ENCODE measurements at regions not wholly inside any gene's neighbourhood (a gene's known extent, or its start where the extent isn't known, plus 50 kb on each side); places are given as distances from the start of the nearest gene placed in this dataset.

DNA sequence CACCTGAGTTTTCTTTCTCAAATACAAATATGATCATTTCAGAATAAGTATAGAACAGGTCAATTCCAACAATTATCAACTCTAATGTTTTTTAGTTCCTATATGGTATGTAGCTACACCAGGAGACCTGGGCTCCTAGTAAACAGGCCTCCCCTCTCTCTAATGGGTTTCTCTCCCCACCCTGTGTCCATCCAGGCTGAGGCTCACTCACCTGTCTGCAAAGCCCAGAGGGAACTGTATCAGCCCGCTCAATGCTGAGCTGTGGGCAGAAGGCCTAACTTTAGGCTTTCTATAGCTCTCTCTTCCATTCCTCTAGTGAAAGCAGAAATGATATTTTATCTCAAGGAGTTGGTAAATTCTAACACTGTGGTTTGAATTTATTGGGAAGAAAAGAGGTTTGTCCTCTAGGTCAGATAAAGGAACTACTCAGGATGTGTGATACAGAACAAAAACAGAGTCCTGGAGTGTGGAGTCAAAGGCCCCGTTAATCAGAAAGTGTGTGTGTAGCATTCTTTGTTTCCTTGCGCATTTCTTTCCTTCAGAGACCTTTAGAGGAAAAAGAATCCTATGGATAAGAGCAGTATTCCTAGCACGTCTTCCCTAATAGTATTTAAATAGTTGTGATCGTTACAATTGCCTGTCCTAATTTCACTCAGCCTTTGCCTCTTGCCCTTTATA, 408.9 kb downstream of the PYDC2 start:
- H3K9ac ChIP-seq (ENCODE audit: insufficient read depth, low read length, poor library complexity, severe bottlenecking), result no peak overlapping the region
- TF ChIP-seq CTCF (IDR thresholded peaks at IDR 0.05), result no peak
- no peaks in the 10 kb centered on the region for H3K36me3 ChIP-seq (replicated peaks in 1 of 2; ENCODE audit: control insufficient read depth in 1 of 2, insufficient read depth in 2 of 2, low read length in 2 of 2)
- Mint-ChIP-seq H3K36me3 (no peaks in the 10 kb centered on the region), H3K4me3 (no peak overlapping the region), H3K4me1 (no peaks in the 10 kb centered on the region), H3K9me3 (peaks cover 0 to 3% (median 0%) of the 10 kb centered on the region in 7 donors), H3K27me3 (ENCODE audit: low read depth in 3 of 3) (no peaks in the 10 kb centered on the region), H3K27ac (no peak overlapping the region)
- H3K9me3 ChIP-seq (replicated peaks in 1 of 2; ENCODE audit: control insufficient read depth in 1 of 2, insufficient read depth in 1 of 2, low read length in 2 of 2), result no peaks in the 10 kb centered on the region
- H4K20me1 ChIP-seq (ENCODE audit: insufficient read depth, low read length), result no peaks in the 10 kb centered on the region
- WGBS (ENCODE audit: insufficient coverage), result no CpG with 5 or more reads among the region's 5 CpGs
- H3K4me2 ChIP-seq (replicated peaks; ENCODE audit: extremely low read depth, low read length, poor library complexity, severe bottlenecking), result no peak overlapping the region
- H3K79me2 ChIP-seq (ENCODE audit: insufficient read depth, low read length), result no peaks in the 10 kb centered on the region
- no peak overlapping the region for H3K4me3 ChIP-seq (replicated peaks in 1 of 3; ENCODE audit: low read depth in 2 of 3, low read length in 3 of 3)
- H2AFZ ChIP-seq (ENCODE audit: insufficient read depth, low read depth, low read length, poor library complexity, severe bottlenecking), result no peak overlapping the region
- intact Hi-C loops (cut with micrococcal nuclease), result no loop called here
- no peak for DNase-seq
- H3K4me1 ChIP-seq (ENCODE audit: control insufficient read depth in 1 of 2, insufficient read depth in 2 of 2, low read length in 2 of 2), result no peaks in the 10 kb centered on the region
- H3K27me3 ChIP-seq (ENCODE audit: control insufficient read depth in 2 of 2, insufficient read depth in 2 of 2, low read length in 2 of 2), result no peaks in the 10 kb centered on the region
- H3K27ac ChIP-seq (ENCODE audit: low read depth in 1 of 2, low read length in 2 of 2), result no peak overlapping the region

DNA sequence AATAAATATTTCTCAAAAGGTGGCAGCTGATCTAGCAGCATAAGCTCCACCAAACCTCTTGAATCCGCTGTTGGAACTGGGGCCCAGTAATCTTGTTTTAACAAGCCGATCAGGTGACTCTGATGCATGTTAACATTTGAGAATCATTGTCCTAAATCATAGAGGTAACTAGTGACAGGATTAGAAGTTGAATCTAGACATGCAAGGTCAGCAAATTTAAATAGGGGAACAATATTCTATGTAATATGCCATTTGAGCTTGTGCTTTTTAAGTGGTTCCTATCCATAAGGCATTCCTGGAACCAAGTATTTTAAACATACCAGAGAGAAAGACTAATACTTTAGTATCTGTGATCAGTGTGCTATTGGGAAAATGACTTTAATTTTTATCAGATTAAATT, 412.8 kb downstream of the PYDC2 start:
- Mint-ChIP-seq H3K27me3 (ENCODE audit: low read depth in 3 of 3) (no peaks in the 10 kb centered on the region), H3K36me3 (no peaks in the 10 kb centered on the region), H3K4me3 (no peak overlapping the region), H3K4me1 (no peaks in the 10 kb centered on the region), H3K9me3 (peaks cover 0 to 11% (median 2%) of the 10 kb centered on the region in 7 donors), H3K27ac (no peak overlapping the region)
- Histone ChIP-seq H4K20me1 (ENCODE audit: insufficient read depth, low read length) (no peaks in the 10 kb centered on the region), H3K4me2 (replicated peaks; ENCODE audit: extremely low read depth, low read length, poor library complexity, severe bottlenecking) (no peak overlapping the region), H3K9me3 (replicated peaks in 1 of 2; ENCODE audit: control insufficient read depth in 1 of 2, insufficient read depth in 1 of 2, low read length in 2 of 2) (peaks cover 0 to 3% of the 10 kb centered on the region in 2 donors), H3K4me1 (ENCODE audit: control insufficient read depth in 1 of 2, insufficient read depth in 2 of 2, low read length in 2 of 2) (no peaks in the 10 kb centered on the region), H3K79me2 (ENCODE audit: insufficient read depth, low read length) (no peaks in the 10 kb centered on the region), H3K4me3 (replicated peaks in 1 of 3; ENCODE audit: low read depth in 2 of 3, low read length in 3 of 3) (no peak overlapping the region), H3K36me3 (replicated peaks in 1 of 2; ENCODE audit: control insufficient read depth in 1 of 2, insufficient read depth in 2 of 2, low read length in 2 of 2) (no peaks in the 10 kb centered on the region), H3K9ac (ENCODE audit: insufficient read depth, low read length, poor library complexity, severe bottlenecking) (no peak overlapping the region), H3K27ac (ENCODE audit: low read depth in 1 of 2, low read length in 2 of 2) (no peak overlapping the region), H3K27me3 (ENCODE audit: control insufficient read depth in 2 of 2, insufficient read depth in 2 of 2, low read length in 2 of 2) (no peaks in the 10 kb centered on the region), H2AFZ (ENCODE audit: insufficient read depth, low read depth, low read length, poor library complexity, severe bottlenecking) (no peak overlapping the region)
- no peak for TF ChIP-seq CTCF (IDR thresholded peaks at IDR 0.05)
- no peak for DNase-seq
- WGBS (ENCODE audit: insufficient coverage), result 95% methylated on average over 2 of the region's 2 CpGs
- intact Hi-C loops (cut with micrococcal nuclease), result no loop called here

Data from CD14-positive monocyte (primary cell).